ACHN (cell line): ENCODE measurements at regions not wholly inside any gene's neighbourhood (a gene's known extent, or its start where the extent isn't known, plus 50 kb on each side); places are given as distances from the start of the nearest gene placed in this dataset.

Source experiments
- DNase-seq: peaks from one replicate; pipeline ENCODE4 v3.0.0-alpha.2; 2015
- in situ Hi-C: cut with HindIII; loops from 2 replicates; pipeline ENCODE4 v1.10.0; 2017; ENCODE audit warnings: low sequenced_read_pairs, low pct_ligation_motif_present, low pct_unique_long_range_greater_than_20kb

DNA sequence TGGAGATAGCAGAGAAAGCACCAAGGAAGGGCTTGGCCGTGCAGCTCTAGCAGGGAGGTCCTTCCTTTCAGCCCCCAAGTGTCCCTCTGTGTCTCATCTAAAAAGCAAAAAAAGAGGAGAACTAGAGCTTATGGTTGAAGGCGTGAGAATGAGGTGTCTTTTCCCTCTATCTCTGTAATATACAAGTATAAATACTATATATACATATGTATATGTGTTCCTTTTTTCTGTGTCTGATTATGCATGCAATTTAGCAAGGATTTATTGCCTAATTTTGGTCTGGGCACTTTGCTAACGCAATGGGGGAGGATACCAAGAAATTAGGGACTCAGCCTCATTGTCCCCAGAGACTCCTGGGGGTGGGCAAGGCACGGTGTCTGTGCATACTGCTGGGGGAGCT lies 90.2 kb upstream of the CCL2 start:
- in situ Hi-C loops: no loop called here
- no peak for DNase-seq

DNA sequence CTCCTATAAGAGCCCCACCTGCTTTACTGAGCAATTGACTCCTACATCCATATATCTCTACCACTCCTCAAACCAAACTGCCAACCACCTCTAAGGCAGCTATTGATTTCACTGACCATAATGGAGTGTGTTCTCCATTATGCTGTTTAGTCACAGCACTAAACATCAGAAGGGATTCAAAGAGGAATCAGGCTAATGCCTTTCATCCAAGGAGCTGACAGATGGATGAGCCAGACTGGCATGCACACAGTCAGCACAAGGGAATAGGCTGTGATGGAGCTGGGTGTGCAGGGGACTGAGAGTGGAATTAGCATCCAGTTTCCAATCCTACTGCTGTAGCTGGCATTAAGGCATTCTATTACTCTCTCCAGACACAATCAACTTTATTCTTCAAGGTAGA lies 88.7 kb upstream of the CCL2 start:
- DNase-seq: no peak

DNA sequence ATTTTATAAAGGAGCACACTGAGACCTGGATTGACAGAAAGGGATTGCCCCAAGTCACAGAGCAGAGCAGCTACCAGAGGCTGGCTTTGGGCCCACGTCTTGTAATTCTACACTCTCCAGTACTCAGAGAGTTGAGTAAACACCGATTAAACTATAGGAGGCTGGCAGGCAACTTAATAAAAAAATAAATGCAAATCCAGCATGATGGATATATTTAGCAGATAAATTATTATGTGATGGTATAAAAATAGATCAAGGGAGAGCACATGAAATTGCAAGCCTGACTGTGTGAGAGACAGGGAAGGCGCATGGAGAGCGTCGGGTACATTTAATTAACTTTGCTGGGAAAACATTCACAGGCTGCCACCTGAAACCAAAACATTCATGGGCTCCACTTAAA lies 87.7 kb upstream of the CCL2 start:
- in situ Hi-C loops: no loop called here
- no peak for DNase-seq

More for the DNA sequence above, 88.7 kb upstream of the CCL2 start:
- in situ Hi-C loops: no loop called here

DNA sequence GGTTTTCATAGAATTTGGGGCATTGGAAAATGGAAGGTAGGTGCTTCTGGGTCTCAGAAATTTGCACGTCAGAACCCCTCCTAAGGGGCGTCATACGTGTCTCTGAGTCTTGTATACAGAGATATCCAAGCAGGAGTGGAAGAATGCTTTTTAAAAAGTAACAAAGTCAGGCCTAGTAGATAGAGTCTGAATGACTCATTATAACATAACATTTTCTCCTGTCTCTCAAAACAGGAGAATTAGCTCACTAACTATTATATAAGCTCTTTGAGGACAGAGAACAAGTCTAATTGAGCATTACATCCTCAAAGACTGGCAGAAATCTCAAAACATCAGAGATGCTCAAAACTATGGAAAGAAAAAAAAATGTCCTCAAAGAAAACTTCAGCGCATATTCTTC lies 86.1 kb upstream of the CCL2 start:
- in situ Hi-C loops: no loop called here
- no peak for DNase-seq

DNA sequence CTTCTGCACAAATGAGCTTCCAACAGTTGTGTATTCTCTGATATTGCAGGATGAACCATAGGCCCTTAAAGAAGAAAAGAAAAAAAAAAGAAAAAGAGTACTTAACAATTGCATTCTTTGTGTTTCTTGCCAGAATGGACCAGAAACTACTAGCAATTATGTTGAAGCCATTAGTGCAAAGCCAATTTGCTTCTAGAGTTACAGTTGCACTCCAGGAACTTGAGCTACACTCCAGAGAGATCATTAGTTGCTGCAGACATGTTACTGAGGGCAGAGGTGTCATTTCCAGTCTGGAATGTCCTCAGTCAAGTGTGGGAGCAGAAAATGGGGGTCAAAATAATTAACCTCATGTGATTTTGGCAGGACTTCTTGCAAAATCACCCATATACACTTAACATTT lies 85.6 kb upstream of the CCL2 start:
- no peak for DNase-seq
- in situ Hi-C loops: no loop called here

DNA sequence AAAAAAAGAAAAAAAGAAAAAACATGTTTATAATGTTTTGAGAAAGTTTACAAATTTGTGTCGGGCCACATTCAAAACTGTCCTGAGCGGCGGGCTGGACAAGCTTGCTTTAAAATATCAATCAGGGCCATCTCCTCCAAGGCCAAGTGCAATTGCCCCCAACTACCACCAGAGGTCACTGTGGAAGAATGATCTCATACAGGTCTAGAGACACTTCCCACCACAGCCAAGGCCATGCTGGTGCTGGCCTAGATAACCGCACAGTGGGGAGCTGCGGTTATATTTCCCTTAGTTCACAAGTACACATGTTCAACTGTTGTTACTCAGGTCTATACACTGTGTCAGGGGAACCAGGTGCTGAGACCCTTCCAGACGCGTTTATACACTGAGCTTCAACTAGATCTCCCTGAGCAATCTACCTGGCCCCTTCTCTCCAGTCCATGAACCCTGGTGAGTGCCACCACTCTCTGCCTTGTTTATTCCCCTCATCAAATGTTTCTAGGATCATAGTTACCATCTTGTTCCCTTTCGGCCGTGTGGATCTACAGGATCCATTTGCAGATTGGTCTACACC lies 83.8 kb upstream of the CCL2 start:
- in situ Hi-C loops: no loop called here
- peak; percentile 66 for DNase-seq

DNA sequence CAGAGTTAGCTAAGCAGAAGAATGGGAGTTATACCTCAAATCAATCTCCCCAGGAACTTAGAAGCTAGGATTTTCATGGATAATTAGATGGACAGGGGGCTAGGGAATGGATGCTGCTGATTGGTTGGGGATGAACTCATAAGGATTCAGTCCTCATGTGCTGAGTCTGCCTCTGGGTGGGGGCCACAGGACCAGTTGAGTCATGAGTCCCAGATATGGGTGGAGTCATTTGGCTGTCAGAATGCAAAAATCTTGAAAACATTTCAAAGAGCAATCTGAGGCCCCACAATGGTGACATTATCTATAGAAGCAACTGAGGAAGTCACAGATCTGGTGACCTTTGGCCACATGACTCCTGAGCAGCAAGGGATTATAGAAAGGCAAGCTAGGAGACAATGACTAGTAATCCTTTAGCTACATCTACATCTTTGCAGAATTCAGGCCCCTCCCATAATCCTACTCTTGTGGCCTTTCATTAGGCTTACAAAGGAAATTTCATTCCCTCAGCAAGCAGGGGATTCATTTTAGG lies 82.6 kb upstream of the CCL2 start:
- in situ Hi-C loops: no loop called here
- DNase-seq: no peak

DNA sequence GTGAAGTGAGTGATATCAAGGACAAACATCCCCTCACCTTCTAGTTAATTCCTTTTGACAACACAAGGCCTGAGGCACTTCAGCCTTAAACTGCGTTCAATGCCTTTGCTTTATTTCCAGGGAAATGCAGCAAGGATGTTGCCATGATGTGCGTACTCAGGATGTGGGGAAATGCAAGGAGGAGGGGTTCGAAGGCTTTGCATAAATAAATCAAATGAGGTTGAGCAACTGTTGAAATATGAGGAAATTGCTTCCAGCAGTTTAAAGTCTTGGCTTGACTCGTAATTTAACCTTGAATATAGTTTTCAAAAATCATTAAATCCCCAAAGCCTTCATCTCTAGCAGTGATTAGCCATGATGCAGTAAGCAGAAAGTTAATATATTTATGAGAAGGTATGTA lies 81.8 kb upstream of the CCL2 start:
- DNase-seq: no peak
- in situ Hi-C loops: no loop called here

DNA sequence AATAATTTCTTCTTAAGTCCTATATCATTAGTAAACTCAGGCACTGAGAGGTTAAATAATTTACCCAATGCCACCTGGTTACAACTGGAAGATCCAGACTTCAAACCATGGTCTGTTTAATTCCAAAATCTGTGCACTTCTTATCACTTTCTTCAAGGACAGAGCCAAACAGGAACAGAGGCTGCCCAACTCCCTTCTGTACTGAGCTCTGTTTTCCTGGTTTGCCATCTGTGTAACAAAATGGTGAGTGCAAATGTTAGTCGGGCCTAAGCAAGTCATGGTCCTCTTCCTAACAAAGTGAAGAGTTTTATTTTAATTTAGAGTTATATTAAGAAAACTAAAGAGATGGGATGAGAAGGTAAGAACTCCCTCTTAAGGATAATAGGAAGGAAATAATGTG lies 80.6 kb upstream of the CCL2 start:
- no peak for DNase-seq
- in situ Hi-C loops: no loop called here

DNA sequence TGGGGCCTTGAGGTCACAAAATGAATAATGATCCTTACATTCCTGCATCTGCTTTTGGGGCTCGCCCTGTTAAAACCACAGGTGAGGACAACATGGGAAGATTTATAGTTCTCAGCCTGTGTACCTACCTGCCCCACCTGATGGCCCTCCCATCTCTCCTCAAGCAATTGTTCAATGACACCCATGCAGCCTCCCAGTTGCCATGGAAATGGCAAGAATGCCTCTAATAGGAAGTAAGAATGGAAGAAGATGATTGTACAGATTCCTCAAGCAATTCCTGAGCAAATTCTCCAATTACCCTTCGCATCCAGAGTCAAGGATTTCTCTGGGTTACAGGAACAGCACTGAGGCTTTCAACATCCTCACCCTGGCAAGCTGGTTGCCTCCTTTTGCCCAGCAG lies 78.6 kb upstream of the CCL2 start:
- in situ Hi-C loops: no loop called here
- no peak for DNase-seq

DNA sequence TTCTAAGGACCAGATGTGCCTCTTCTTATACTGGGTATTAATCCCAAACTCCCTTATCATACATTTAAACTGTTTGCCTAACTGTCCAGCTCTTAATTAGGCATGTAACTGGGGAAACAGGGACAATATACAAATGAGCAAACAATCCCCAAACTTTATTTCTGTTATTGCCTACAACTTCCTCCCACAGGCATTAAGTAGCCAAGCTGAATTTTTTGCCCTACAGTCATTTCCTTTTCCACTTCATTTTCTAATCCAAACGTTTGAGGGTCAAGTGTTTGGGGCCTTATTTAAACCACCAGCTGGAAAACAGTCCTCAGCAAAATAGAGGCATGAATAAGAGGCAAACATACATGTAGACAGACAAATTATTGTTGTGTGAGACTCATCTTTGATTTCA lies 77.4 kb upstream of the CCL2 start:
- DNase-seq: no peak
- in situ Hi-C loops: no loop called here

DNA sequence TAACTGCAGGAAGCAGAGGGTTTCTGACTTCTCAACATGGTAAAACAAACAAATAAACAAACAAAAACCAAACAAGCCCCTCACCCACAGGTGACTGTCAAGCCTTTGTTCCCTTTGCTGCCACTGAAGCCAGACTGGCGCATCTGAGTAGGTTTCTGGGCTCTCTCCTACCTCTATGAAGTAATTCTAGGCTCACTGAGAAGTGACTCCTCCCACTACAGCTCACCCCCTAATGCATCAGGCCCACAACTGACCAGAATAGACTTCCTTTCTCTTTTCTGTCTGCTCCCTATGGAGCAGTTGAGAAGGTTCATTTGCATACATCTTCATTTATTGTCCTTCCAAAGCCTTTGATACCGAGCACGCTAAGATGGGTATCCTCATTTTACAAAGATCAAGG lies 77.0 kb upstream of the CCL2 start:
- in situ Hi-C loops: no loop called here
- DNase-seq: no peak

DNA sequence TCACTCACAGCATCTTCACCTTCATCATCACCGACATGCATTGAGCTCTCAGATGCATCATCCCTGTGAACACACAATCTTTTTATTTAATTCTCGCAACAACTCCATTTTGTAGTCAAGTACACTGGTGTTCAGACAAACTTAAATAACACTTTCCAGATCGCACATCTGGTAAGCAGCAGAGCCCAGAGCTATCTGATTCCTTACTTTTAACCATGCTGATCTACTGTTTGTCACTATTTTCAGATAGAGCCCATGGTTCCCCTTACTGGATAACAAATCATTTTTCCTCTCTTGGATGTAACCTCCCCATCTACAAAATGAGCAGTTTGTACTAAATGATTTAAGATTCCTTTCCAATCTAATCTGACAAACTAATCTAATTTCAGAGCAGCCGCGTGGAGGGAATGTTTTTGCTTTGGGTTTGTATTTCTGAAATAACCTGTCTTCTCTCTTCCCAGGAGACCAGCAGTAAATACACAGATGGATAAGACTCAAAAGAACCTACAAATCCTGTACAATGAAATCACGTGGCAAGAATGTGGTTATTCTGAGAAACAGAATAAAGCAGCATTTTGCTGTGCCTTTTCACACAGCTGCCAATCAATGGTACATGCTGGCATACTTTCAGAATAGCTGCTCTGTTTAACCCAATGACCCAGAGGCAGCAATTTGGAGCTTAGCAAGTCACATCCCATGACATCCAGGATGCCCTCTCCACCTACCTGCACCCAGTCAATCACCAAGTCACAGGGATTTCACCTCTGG lies 72.9 kb upstream of the CCL2 start:
- in situ Hi-C loops: no loop called here

DNA sequence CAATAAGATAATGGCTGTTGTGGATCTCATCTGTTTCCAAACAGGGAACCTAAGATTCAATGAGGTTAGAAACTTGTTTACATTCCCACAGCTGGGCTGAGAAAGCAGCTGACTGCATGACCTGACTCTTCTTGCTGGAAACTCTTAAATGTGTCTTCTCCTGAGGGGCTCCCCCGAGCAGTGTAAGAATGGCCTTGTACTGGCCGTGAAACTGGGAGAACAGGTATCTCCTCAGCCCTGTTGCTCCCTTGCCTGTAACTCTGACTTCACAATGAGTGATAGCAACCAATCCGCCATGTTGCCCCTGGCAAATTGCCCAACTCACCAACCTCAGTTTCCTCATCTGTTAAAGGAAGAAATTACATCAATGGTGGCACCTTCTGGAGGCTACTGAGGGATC lies 59.1 kb upstream of the CCL2 start:
- in situ Hi-C loops: no loop called here
- DNase-seq: no peak

More for the DNA sequence above, 72.9 kb upstream of the CCL2 start:
- DNase-seq: no peak

DNA sequence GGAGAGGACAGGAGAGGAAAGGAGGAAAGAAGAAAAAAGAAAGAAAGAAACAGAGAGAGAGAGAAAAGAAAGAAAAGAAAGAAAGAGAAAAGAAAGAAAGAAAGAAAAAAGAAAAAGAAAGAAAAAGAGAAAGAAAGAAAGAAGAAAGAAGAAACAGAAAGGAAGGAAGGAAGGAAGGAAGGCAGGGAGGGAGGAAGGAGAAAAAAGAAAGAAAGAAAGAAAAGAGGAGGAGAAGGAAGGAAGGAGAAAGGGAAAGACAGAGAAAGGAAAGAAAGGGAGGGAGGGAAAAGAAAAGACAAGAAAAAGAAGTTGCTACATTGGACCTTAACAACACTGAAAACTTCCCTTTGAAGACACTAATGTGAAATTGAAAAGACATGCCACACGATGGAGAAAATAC lies 56.6 kb upstream of the CCL2 start:
- in situ Hi-C loops: no loop called here
- no peak for DNase-seq

DNA sequence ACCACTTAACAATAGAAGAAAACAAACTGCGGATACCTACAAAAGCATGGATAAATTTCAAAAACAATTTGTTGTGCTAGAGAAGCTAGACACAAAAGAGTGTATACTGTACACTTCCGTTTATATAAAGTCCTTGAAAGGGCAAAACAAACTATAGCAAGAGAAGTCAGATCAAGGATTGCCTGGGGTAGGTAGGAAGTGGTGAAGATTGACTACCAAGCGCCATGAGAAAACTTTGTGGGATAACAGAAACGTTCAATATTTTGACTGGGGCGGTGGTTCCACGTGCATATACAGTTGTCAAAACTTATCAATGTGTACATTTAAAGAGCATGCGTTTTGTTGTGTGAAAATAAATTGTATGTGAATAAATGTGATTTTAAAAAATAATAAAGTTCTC lies 55.6 kb upstream of the CCL2 start:
- in situ Hi-C loops: no loop called here

DNA sequence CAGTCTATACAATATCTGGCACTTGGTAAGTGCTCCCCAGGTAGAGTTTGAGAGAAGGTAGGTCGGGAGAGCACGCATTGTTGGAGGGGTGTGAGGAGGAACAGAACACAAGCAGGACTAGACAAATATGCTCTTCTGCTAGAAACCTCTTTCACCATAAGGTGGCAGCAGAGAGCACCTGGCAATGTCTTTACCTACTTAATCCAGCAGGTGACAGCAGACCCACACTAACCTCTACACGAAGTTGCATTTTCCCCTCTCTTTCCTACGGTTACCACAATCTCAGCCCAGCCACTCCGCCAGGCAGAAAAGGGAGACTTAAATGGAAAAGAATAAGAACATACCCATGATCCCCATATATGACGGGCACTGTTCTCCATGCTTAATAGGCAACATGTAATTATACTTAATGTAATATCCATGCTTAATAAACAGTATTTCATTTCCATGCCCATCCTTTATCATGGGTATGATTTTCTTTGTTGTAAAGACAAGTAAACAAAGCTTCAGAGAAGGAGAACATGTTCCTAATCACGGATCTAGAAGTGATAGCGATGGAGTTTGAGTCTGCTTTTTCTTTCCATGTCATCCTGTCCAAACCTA lies 55.1 kb upstream of the CCL2 start:
- peak; percentile 80 for DNase-seq
- in situ Hi-C loops: loop anchor here (25.0 kb wide), 1 partner anchor 112 kb away; the partner anchor contains the start of gene CCL8

More for the DNA sequence above, 55.6 kb upstream of the CCL2 start:
- DNase-seq: no peak

DNA sequence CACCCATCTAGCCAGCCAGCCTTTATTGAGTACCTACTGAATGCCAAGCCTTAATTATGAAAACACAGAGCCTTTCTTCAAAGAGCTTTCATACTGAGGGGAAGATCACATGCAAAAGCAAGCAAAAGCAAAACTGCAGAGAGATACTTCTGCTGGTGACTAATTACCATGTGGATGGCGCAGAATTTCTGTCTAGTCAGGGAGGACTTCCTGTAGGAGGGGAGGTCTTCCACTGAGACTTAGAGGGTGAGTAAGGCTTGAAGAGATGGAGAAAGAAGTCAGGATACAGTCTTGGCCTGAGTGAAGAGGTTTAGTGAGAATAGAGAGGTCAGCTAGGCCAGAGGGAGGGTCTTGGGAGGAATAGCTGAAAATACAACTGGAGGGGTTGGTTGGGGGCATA lies 53.9 kb upstream of the CCL2 start:
- no peak for DNase-seq
- in situ Hi-C loops: loop anchor here (25.0 kb wide), 1 partner anchor 111 kb away; the partner anchor contains the start of gene CCL8

DNA sequence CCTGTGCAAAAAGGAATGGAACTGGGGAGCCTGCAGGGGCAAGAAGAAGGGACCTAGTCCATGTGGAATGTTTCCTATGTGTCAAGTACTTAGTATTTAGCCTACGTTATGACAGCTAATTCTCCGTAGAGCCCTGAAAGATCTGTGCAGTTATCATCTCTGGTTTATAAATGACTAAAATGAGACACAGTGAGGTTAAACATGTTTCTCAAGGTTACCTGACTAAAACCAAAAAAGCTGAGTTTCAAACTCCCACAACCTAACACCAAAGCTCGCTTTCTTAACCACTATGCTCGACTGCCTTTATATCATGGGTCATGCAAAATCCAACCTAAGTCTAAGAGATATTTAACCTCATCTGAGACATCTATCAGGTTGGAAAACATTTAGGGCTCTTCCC lies 53.3 kb upstream of the CCL2 start:
- no peak for DNase-seq
- in situ Hi-C loops: loop anchor here (25.0 kb wide), 1 partner anchor 111 kb away; the partner anchor contains the start of gene CCL8
